ENCODE measurements at regions not wholly inside any gene's neighbourhood (a gene's known extent, or its start where the extent isn't known, plus 50 kb on each side); places are given as distances from the start of the nearest gene placed in this dataset.

DNA sequence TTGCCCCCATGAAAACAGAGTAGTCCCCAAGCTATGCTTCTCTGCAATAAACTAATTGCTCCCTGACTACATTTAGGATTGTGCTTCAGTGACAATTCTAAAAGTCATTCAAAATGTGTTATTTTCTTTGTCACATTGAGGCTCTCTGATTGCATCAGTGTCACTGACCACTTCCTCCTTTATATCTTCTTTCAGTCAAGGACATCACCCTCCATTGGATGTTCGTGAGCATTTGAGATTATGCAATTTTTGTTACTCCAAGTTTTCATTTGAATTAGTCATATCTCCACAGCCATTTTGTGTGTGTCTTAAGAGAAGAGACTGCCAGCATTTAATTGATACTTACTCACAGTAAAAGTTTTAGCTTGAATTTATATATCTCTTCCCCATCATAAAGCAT is 780.8 kb upstream of the GCFC2 start:
- ATAC-seq = no peak
- no peak for TF ChIP-seq PATZ1 (CRISPR knock-in tag; IDR thresholded peaks at IDR 0.05; ENCODE audit: borderline replicate concordance)
- no peak for TF ChIP-seq CREB5 (CRISPR knock-in tag; IDR thresholded peaks at IDR 0.05; ENCODE audit: low read depth)
- TF ChIP-seq ZC3H10 (CRISPR knock-in tag; IDR thresholded peaks at IDR 0.05) = no peak
- TF ChIP-seq GLIS3 (CRISPR knock-in tag; IDR thresholded peaks at IDR 0.05) = no peak
- TF ChIP-seq OSR1 (CRISPR knock-in tag; IDR thresholded peaks at IDR 0.05) = no peak

GRCh38 chr2:76478266-76479035 is 767.7 kb upstream of the GCFC2 start:
- no peak for ATAC-seq
- TF ChIP-seq ZFP3 (CRISPR knock-in tag; IDR thresholded peaks at IDR 0.05) (no peak), CSRNP3 (CRISPR knock-in tag; IDR thresholded peaks at IDR 0.05) (no peak), OSR1 (CRISPR knock-in tag; IDR thresholded peaks at IDR 0.05) (no peak), ISL1 (CRISPR knock-in tag; IDR thresholded peaks at IDR 0.05) (no peak), PATZ1 (CRISPR knock-in tag; IDR thresholded peaks at IDR 0.05; ENCODE audit: borderline replicate concordance) (no peak), ZNF8 (CRISPR knock-in tag; IDR thresholded peaks at IDR 0.05) (no peak), ZC3H10 (CRISPR knock-in tag; IDR thresholded peaks at IDR 0.05) (no peak), ARNTL (CRISPR knock-in tag; IDR thresholded peaks at IDR 0.05; ENCODE audit: borderline replicate concordance, low read depth) (no peak), TCF4 (CRISPR knock-in tag; IDR thresholded peaks at IDR 0.05; ENCODE audit: borderline replicate concordance) (no peak), ZNF70 (CRISPR knock-in tag; IDR thresholded peaks at IDR 0.05) (no peak)

- no peak for TF ChIP-seq ESRRG (CRISPR knock-in tag; IDR thresholded peaks at IDR 0.05)
- no peak for ATAC-seq
Measured at GRCh38 chr2:76472946-76473345, 762.2 kb upstream of the GCFC2 start.

DNA sequence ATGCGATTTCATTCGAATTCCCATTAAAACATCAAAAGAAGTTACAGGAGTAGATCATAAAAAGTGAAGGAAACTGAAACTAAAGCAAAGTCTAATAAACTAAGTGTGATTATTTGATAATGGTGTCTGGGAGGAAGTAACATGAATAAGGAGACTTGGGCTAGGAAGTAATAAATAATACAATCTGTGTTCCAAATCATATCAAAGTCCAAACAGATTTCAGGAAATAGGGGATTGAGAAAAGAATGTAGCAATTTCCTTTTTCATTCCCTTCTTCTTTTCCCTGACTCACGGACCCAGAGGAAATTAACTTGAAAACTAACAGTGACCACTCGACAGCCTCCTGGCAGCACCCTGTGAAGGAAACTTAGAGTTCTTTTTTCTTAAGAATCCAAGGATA is 758.4 kb upstream of the GCFC2 start:
- TF ChIP-seq ZFP30 (CRISPR knock-in tag; IDR thresholded peaks at IDR 0.05) (no peak), ISL1 (CRISPR knock-in tag; IDR thresholded peaks at IDR 0.05) (no peak), PATZ1 (CRISPR knock-in tag; IDR thresholded peaks at IDR 0.05; ENCODE audit: borderline replicate concordance) (no peak), ESRRG (CRISPR knock-in tag; IDR thresholded peaks at IDR 0.05) (no peak), CSDC2 (CRISPR knock-in tag; IDR thresholded peaks at IDR 0.05) (no peak), PPARA (CRISPR knock-in tag; IDR thresholded peaks at IDR 0.05; ENCODE audit: borderline replicate concordance) (no peak), RARB (CRISPR knock-in tag; IDR thresholded peaks at IDR 0.05) (no peak), ZC3H10 (CRISPR knock-in tag; IDR thresholded peaks at IDR 0.05) (no peak)
- ATAC-seq = no peak

- ATAC-seq = no peak
- no peak for TF ChIP-seq ZNF565 (CRISPR knock-in tag; conservative IDR thresholded peaks at IDR 0.05; ENCODE audit: low read depth)
Measured at GRCh38 chr2:76467326-76467725, 756.6 kb upstream of the GCFC2 start.

Data from SK-N-SH treated with all-trans-retinoic acid at 6 μM for 48 hours (cell line).